RPMI7951 (cell line): ENCODE measurements at regions not wholly inside any gene's neighbourhood (a gene's known extent, or its start where the extent isn't known, plus 50 kb on each side); places are given as distances from the start of the nearest gene placed in this dataset.

ENCODE experiments used
- DNase-seq: peaks from one replicate; pipeline ENCODE4 v3.0.0-alpha.2; 2012; ENCODE audit warnings: low read depth

- peak; percentile 90 for DNase-seq
Measured at GRCh38 chr10:4775808-4776207, 50.2 kb upstream of the AKR1E2 start.

DNA sequence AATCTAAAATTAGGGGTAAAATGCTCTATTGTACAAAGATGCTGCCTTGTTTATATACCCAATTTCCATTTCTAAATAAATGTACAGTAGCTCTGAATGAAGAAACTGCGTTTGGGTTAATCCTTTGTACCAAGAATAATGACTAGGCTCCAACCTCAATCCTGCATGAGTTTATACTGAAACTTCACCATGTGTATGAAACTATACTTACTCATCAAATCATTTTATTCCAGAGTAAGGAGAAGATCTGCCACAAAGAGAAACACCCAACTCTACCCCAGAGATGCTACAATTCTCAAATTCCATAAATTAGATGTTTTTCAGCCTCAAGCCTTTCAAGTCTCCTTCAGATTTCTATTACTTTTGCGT, 53.8 kb upstream of the AKR1E2 start:
- DNase-seq: no peak

DNA sequence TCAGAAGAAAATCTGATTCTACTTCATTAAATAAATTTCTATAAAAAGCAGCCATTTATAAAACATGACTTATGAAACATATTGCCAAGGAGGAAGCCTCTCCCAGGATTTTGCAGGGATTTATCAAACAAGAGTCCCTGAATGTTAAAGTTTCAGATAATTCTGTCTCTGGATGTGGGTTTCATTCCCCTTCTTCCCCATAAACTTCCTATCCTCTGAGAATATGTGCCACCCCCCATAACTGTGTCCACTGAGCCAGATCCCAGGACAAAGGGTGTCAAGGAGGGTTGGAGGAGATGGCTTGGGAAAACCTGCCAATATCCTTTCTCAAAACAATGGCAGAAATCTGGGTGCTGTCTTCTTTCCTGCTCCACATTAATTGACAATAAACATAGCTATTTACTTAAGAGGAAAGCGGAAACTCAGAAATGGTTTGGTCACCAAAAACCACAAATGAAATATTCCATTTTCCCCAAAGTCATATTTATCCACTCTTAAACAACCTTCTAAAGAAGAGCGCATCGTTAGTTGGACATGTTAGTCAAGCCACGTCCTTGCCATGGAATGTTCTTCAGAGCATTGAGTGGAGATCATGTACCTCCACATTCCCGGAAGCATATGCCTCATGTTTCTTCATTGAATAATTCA, 54.3 kb upstream of the AKR1E2 start:
- peak; percentile 86 for DNase-seq

DNA sequence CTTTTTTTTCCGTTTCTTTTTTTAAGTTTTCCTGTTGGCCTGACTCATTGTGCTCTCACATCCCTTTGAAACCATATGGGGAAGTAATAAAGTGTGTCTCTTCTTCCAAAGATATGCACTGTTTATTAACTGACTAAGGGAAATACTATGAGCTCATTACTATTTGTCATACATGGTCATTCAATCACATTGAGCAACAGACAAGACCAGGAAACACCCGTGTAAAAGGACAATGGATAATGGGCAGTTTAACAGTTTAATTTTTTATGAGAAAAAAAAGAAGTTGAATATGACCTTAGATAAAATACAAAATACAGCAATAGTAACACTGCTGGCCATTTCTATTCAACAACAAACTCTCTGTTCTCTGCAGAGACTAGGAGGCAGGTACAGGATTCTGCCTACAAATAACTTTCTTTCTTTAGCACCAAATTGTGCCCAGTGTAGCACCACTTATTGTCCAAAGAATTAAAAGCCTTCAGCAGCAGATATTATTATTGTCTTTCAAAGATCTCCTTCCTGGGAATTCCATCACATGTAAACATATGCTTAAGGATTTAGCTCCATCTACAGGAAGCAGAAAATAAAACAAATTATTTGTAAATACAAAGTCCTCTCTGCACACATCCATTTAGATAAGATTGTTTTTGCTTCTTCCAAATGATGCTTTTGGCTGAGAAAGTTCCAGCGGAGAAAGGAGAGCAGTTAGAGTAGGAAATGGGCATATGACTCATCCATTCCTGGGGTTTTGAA, 55.0 kb upstream of the AKR1E2 start:
- peak; percentile 97 for DNase-seq

DNA sequence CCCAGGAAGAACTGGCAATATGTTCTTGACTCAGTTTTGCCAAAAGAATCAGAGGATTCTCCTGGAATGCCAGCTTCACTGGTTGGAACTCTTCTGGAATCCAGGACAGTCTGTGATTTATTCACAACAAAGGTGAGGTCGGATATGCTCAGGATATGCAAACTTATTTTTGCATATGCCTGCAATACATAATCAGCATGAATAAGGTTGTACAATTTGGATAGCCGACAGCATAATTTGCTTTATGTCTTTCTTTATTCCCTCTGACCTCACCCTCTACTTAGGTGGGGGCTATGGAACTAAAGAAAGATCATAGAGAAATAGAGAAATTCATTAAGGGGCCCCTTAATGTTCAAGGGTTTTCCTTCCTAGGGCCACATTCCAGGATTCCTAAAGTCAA, 57.6 kb upstream of the AKR1E2 start:
- DNase-seq: no peak

GRCh38 chr10:4767033-4767814, 58.8 kb upstream of the AKR1E2 start:
- DNase-seq: peak; percentile 78

DNA sequence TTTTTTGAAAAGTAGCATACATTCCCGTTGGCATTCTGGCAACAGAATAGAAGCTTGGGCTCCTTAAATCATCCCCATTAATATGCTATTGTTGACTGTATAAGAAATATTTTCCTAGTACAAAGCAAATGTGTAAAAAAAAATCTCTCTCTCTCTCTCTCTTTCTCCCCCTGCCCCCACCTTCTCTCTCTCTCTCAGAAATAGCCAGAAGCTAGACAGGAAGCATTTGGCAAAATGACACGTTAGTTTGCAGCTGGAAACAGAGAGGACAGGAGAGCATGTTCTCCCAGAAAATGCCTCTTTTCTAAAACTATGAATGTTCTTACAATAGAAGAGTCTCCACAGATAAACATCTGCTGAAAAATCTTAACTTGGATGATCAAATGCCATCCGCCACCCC, 59.6 kb upstream of the AKR1E2 start:
- DNase-seq: peak; percentile 80

DNA sequence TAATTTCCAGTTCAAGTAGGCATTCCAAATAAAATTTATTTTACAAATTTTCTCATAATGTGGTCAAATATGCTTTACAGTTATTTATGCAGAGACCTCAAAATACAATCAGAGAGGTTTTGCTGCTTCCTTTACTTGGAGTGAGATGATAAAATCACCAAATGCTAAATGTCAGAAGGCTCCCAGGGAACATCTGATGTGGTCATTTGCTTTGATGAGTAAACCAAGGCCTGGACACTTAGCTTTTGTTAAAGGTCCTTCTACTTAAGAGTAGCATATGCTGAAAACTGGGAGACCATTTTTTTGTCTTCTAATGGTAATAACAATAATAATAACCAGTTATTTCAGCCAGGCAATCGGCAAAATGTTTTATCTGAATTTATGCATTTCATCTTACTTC, 60.6 kb upstream of the AKR1E2 start:
- peak; percentile 90 for DNase-seq

DNA sequence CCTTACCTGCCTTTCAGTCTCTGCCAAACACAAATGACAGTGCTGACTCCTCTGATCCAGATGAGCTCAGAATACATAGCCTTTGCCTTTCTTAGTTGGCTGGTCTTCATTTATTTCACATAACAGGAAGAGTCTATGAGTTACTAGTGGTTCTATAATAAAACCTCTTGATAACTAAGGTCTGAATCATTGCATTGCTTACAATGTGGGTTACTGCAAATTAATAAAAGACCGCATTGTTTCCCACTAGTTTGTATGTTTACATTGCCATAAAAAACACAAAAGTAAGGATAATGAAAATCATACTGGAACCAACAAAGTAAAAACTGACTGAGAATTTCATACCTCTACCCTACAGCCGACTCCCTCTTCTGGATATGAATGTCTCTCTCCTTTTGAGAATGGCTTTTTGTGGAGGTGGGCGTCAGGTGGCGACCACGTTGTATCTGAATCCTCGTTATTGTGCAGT, 62.0 kb upstream of the AKR1E2 start:
- peak; percentile 80 for DNase-seq

- no peak for DNase-seq
Measured at GRCh38 chr10:4763513-4763912, 62.5 kb upstream of the AKR1E2 start.

DNA sequence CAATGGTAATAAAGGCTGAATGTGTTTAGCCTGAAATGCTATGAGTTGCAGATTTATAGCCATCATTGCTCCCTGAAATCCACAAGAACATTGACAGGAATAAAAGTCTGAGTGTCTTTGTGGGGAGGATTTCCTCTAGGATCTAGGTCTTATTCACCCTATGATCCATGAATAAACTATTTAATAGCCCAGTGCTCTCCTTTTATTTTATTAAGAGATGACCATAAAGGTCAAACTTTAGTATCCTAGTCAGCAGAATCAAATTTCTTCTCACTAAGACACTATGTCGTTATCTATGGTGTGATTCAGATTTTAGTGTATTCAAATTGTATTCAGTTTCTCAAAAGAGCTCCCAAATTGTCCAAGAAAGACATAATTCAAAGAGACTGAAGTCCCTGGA, 67.8 kb upstream of the AKR1E2 start:
- DNase-seq: no peak

DNA sequence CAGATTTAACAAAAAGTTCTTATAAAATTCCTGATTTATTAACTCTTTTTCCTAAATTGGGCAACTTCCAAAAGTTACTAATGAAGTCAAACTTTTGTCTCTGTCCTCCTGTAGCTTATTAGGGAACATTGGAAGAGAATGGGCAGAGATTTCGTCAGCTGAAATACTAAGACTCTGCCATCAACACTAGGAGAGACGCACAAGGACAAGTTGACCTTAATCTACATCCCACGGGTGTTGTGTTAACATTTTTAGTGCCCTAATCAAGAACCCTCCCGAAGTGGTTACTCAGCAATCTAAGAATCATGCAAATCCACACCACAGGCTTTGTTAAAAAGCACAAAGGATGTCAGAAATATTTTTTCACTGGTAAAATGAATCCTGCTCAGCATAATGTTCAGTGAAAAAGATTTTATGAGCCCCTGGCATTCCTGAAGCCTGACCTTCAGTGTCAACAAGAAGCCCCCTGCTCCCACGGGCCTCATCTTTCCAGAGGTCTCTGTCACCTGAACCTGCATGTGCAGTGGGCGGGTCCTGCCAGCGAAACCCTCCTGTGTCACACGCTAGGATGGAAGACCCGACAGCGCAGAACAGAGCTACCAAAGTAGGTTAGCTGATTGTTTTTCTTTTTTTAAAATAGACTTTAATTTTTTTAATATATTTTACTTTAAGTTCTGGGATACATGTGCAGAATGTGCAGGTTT, 70.6 kb upstream of the AKR1E2 start:
- DNase-seq: no peak

GRCh38 chr10:4754143-4754542, 71.9 kb upstream of the AKR1E2 start:
- DNase-seq: no peak

DNA sequence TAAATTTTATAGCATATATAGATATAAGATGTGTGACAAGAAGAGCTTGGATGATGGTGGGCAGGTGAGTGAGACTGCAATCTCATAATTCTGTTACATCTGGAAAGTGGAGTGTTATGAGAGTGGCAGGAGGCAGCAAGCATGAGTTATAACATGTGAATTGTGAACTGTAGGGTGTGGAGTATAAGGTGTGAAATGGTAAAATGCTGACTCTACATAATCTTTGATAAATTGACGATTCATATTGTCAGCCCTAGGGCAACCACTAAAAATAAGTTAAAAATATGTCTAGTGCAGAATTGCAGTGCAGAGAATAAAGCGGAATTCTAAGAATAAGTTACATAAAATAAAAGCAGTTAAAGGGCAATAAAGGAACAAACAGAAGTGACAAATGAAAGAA, 74.8 kb upstream of the AKR1E2 start:
- no peak for DNase-seq

DNA sequence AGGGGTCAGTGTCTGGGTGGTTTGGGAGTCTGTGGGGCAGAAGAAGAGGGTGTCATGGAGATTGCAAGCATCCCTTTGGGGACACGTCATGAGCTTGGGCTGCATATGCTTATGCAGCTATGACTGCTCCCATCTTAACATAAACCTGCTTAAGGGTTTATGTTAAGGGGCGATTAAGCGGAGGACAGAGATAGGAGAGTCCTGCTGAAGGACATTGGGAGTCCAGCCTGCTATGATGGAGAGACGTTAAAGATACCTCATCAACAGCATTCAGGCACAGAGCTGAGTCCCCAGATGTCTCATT, 76.8 kb upstream of the AKR1E2 start:
- DNase-seq: no peak

- no peak for DNase-seq
Measured at GRCh38 chr10:4748491-4749270, 77.3 kb upstream of the AKR1E2 start.

GRCh38 chr10:4742217-4742616, 83.8 kb upstream of the AKR1E2 start:
- DNase-seq: no peak

- DNase-seq: peak; percentile 14
Measured at GRCh38 chr10:4740471-4740870, 85.5 kb upstream of the AKR1E2 start.

DNA sequence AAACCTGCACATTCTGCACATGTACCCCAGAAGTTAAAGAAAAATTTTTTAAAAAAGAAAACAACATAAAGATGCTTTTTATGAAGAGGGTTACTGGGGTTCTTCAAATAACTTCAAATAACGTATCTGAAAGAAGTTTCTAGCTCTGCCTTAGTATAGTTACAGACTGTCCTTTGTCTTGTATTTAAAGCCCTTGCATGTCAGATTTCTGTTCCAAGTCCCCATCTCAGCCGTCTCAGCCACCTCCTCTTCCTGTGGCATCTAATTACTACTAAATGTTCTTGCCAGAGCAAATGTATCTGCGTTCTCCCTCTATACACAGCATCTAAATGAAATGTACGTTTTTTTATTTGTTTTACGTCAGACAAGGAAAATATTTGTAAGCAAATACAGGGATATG, 89.4 kb upstream of the AKR1E2 start:
- DNase-seq: no peak

GRCh38 chr10:4736183-4736582, 89.8 kb upstream of the AKR1E2 start:
- no peak for DNase-seq

DNA sequence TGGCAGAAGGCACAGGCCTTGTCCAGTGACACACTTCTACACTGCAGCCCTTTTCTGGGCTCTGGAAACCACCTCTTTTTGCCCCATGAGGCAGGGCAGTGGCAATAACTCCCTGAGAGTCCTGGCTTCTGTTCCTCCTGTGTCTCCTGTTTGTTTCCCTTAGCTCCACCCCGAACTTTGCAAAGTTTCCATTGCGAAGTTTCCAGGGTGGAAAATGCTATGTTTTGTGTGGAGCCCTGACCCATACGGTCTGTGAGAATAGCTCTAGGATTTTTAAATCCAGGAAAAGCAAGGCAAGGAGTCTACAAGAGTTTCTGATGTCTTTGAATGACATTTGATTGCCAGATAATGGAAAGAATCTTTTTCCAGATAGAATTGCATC, 92.2 kb upstream of the AKR1E2 start:
- no peak for DNase-seq
